ENCODE measurements at regions not wholly inside any gene's neighbourhood (a gene's known extent, or its start where the extent isn't known, plus 50 kb on each side); places are given as distances from the start of the nearest gene placed in this dataset.

DNA sequence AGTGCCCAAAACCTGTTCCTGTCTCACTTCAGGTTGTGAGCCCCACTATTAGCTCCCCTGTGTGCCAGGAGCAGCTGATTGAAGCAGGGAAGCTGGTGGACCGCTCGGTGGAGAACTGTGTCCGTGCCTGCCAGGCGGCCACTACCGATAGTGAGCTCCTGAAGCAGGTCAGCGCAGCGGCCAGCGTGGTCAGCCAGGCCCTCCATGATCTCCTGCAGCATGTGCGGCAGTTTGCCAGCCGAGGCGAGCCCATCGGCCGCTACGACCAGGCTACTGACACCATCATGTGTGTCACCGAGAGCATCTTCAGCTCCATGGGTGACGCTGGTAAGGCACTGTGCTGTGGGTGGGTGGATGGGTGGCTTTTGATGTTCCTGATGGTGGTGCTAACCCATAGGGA is 334.1 kb upstream of the TPM1 start:
- TF ChIP-seq CTCF (conservative IDR thresholded peaks at IDR 0.05; ENCODE audit: low read length) (no peak), EZH2phosphoT487 (IDR thresholded peaks at IDR 0.05; ENCODE audit: borderline replicate concordance, low read depth, low read length) (no peak)
